ENCODE measurements at regions not wholly inside any gene's neighbourhood (a gene's known extent, or its start where the extent isn't known, plus 50 kb on each side); places are given as distances from the start of the nearest gene placed in this dataset.

DNA sequence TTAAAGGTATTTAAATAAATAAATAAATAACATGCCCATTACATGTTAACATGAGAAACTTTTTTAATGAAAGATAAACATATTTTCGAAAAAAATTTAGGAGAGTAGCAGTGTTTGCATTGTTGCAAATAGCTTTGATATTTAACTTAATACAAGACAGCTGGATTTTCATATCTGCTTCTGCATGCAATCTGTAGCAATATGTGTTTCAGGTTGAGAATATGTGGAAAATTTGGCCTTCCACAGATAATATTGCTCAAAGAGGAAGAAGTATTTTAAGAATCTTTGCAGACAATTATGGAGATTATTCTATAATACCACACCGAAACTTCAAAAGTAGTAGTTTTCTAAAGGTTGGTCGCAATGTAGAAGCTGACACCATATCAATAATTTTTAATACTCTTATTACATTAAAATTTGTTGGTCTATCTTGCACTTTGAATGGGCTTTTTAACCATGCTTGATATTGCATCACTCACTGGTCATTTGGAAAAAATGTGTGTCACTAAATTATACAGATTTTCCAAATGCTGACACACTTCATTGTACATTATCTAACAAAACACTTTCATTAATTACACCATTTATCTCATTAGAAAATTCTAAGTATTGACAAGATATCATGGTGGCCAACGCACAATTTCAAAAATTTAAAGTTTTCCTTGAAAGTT, 229.8 kb upstream of the HDAC9 start:
- no peak overlapping the region for H4K12ac ChIP-seq (ENCODE audit: low read depth, low read length)
- no peak overlapping the region for H4K91ac ChIP-seq (ENCODE audit: low read depth, low read length)
- H3K4me2 ChIP-seq (ENCODE audit: low read length) = no peak overlapping the region
- no peak overlapping the region for H2BK5ac ChIP-seq (ENCODE audit: low read depth, low read length, poor library complexity)
- H2AK5ac ChIP-seq (ENCODE audit: low read length) = no peak overlapping the region
- no peaks in the 10 kb centered on the region for H3K79me1 ChIP-seq (ENCODE audit: low read length)
- no peak overlapping the region for H3K9ac ChIP-seq (ENCODE audit: low read length)
- H3K14ac ChIP-seq (ENCODE audit: low read length) = no peak overlapping the region
- no peak overlapping the region for H2BK120ac ChIP-seq (ENCODE audit: insufficient read depth, low read length, poor library complexity)
- no peak overlapping the region for H4K8ac ChIP-seq (ENCODE audit: low read depth, low read length)
- no peaks in the 10 kb centered on the region for H3K4me1 ChIP-seq (ENCODE audit: control insufficient read depth in 1 of 2, insufficient read depth in 2 of 2, low read length in 2 of 2)
- H2AFZ ChIP-seq (ENCODE audit: insufficient read depth, low read length, poor library complexity) = no peak overlapping the region
- DNase-seq = peak in 1 of 2 donors; percentile 80
- H3K9me3 ChIP-seq (ENCODE audit: insufficient read depth, low read depth, low read length) = no peaks in the 10 kb centered on the region
- WGBS (ENCODE audit: extremely low coverage, insufficient coverage, insufficient read length) = no CpG with 5 or more reads among the region's 4 CpGs
- no peak overlapping the region for H3K23ac ChIP-seq (ENCODE audit: low read length)
- no peak overlapping the region for H3K18ac ChIP-seq (ENCODE audit: low read length)
- H3K4ac ChIP-seq (ENCODE audit: low read depth, low read length) = no peak overlapping the region
- H3K36me3 ChIP-seq (ENCODE audit: control insufficient read depth in 1 of 2, insufficient read depth in 2 of 2, low read length in 2 of 2) = no peaks in the 10 kb centered on the region
- no peaks in the 10 kb centered on the region for H3K79me2 ChIP-seq (ENCODE audit: control insufficient read depth, insufficient read depth, low read length, poor library complexity)
- H3K27me3 ChIP-seq (ENCODE audit: insufficient read depth, low read length) = no peaks in the 10 kb centered on the region
- H2BK12ac ChIP-seq (ENCODE audit: low read length) = no peak overlapping the region
- no peak overlapping the region for H3K27ac ChIP-seq (ENCODE audit: low read depth, low read length)
- H3K4me3 ChIP-seq (ENCODE audit: low read depth, low read length) = no peak overlapping the region

DNA sequence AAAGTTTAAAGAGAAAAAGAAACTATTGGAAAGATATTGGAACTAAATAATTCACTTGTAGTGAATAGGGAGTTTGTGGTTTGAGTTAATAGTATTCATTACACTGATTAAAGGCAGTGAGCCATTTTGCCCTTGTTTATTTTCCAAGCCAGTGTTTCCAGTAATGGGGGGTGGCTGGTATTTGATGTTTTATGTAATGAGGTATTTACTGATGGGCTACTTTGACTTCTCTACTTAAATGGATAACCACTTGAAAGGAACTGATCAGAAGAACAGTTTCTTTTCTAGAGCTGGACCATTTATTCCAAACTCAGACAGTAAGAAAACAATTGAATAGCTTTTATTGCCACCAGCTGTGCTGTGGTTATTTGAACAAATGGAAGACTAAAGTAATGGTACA, 227.0 kb upstream of the HDAC9 start:
- no peak overlapping the region for H3K23ac ChIP-seq (ENCODE audit: low read length)
- no peak overlapping the region for H3K9ac ChIP-seq (ENCODE audit: low read length)
- H2AK5ac ChIP-seq (ENCODE audit: low read length) = no peak overlapping the region
- H3K79me1 ChIP-seq (ENCODE audit: low read length) = no peaks in the 10 kb centered on the region
- no peak overlapping the region for H3K18ac ChIP-seq (ENCODE audit: low read length)
- no peaks in the 10 kb centered on the region for H3K36me3 ChIP-seq (ENCODE audit: control insufficient read depth in 1 of 2, insufficient read depth in 2 of 2, low read length in 2 of 2)
- no peaks in the 10 kb centered on the region for H3K27me3 ChIP-seq (ENCODE audit: insufficient read depth, low read length)
- no peaks in the 10 kb centered on the region for H3K79me2 ChIP-seq (ENCODE audit: control insufficient read depth, insufficient read depth, low read length, poor library complexity)
- H3K9me3 ChIP-seq (ENCODE audit: insufficient read depth, low read depth, low read length) = no peaks in the 10 kb centered on the region
- no peak overlapping the region for H3K27ac ChIP-seq (ENCODE audit: low read depth, low read length)
- DNase-seq = no peak
- no peak overlapping the region for H2AFZ ChIP-seq (ENCODE audit: insufficient read depth, low read length, poor library complexity)
- no peak overlapping the region for H3K14ac ChIP-seq (ENCODE audit: low read length)
- H2BK120ac ChIP-seq (ENCODE audit: insufficient read depth, low read length, poor library complexity) = no peak overlapping the region
- no peak overlapping the region for H4K12ac ChIP-seq (ENCODE audit: low read depth, low read length)
- no peak overlapping the region for H3K4me3 ChIP-seq (ENCODE audit: low read depth, low read length)
- H4K8ac ChIP-seq (ENCODE audit: low read depth, low read length) = no peak overlapping the region
- H3K4ac ChIP-seq (ENCODE audit: low read depth, low read length) = no peak overlapping the region
- no peak overlapping the region for H4K91ac ChIP-seq (ENCODE audit: low read depth, low read length)
- no peak overlapping the region for H2BK5ac ChIP-seq (ENCODE audit: low read depth, low read length, poor library complexity)
- H3K4me2 ChIP-seq (ENCODE audit: low read length) = no peak overlapping the region
- no peak overlapping the region for H2BK12ac ChIP-seq (ENCODE audit: low read length)
- H3K4me1 ChIP-seq (ENCODE audit: control insufficient read depth in 1 of 2, insufficient read depth in 2 of 2, low read length in 2 of 2) = no peaks in the 10 kb centered on the region

DNA sequence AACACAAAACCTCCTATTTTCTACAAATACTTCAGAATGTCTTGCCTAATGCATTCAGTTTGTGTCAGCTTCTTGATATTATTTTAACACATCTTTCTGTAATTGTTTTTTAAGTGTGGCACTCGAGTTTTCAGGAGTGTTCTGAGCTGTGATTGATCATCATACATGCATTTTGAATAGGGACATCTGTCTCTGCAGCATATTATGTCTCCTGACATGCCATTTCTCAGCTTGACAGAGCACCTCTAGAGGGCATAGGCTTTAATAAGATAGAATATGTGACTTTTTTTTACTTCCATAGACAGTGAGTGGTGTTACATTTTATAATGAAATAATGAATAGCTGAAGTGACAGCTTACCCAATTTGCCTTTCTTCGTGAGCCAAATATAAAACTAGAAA, 219.2 kb upstream of the HDAC9 start:
- H3K23ac ChIP-seq (ENCODE audit: low read length) = no peak overlapping the region
- no peak overlapping the region for H3K4ac ChIP-seq (ENCODE audit: low read depth, low read length)
- no peak overlapping the region for H2AK5ac ChIP-seq (ENCODE audit: low read length)
- no peak overlapping the region for H2BK5ac ChIP-seq (ENCODE audit: low read depth, low read length, poor library complexity)
- no CpG with 5 or more reads among the region's 2 CpGs for WGBS (ENCODE audit: extremely low coverage, insufficient coverage, insufficient read length)
- DNase-seq = no peak
- no peak overlapping the region for H3K18ac ChIP-seq (ENCODE audit: low read length)
- H4K12ac ChIP-seq (ENCODE audit: low read depth, low read length) = no peak overlapping the region
- no peak overlapping the region for H3K9ac ChIP-seq (ENCODE audit: low read length)
- no peak overlapping the region for H2BK12ac ChIP-seq (ENCODE audit: low read length)
- H3K4me2 ChIP-seq (ENCODE audit: low read length) = no peak overlapping the region
- H3K36me3 ChIP-seq (ENCODE audit: control insufficient read depth in 1 of 2, insufficient read depth in 2 of 2, low read length in 2 of 2) = no peaks in the 10 kb centered on the region
- H2BK120ac ChIP-seq (ENCODE audit: insufficient read depth, low read length, poor library complexity) = no peak overlapping the region
- H3K79me2 ChIP-seq (ENCODE audit: control insufficient read depth, insufficient read depth, low read length, poor library complexity) = no peaks in the 10 kb centered on the region
- no peak overlapping the region for H3K14ac ChIP-seq (ENCODE audit: low read length)
- H2AFZ ChIP-seq (ENCODE audit: insufficient read depth, low read length, poor library complexity) = no peak overlapping the region
- no peak overlapping the region for H4K91ac ChIP-seq (ENCODE audit: low read depth, low read length)
- no peak overlapping the region for H3K4me3 ChIP-seq (ENCODE audit: low read depth, low read length)
- no peaks in the 10 kb centered on the region for H3K4me1 ChIP-seq (ENCODE audit: control insufficient read depth in 1 of 2, insufficient read depth in 2 of 2, low read length in 2 of 2)
- H4K8ac ChIP-seq (ENCODE audit: low read depth, low read length) = no peak overlapping the region
- no peak overlapping the region for H3K27ac ChIP-seq (ENCODE audit: low read depth, low read length)
- no peaks in the 10 kb centered on the region for H3K79me1 ChIP-seq (ENCODE audit: low read length)
- H3K9me3 ChIP-seq (ENCODE audit: insufficient read depth, low read depth, low read length) = no peaks in the 10 kb centered on the region
- H3K27me3 ChIP-seq (ENCODE audit: insufficient read depth, low read length) = no peaks in the 10 kb centered on the region

DNA sequence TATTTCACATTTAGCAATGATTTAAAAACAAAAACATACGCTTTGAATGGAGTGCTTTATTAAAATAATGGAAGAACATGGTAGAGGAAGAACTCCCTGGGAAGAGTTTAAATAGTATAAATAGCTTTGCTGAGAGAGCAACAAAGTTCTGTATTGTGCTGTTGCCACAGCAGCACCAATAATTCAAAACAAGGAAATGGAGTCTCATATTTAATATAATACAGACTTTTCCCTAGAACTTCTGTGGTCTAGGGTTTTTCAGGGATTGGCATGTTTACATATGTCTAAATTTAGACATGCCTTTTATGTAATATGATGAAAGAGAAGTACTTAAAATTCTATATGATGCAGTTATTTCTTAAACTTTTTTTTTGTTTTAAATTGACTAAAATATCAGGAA, 217.2 kb upstream of the HDAC9 start:
- Histone ChIP-seq H4K91ac (ENCODE audit: low read depth, low read length) (no peak overlapping the region), H3K4me3 (ENCODE audit: low read depth, low read length) (no peak overlapping the region), H2AK5ac (ENCODE audit: low read length) (no peak overlapping the region), H2BK120ac (ENCODE audit: insufficient read depth, low read length, poor library complexity) (no peak overlapping the region), H3K79me1 (ENCODE audit: low read length) (no peaks in the 10 kb centered on the region), H2AFZ (ENCODE audit: insufficient read depth, low read length, poor library complexity) (no peak overlapping the region), H4K12ac (ENCODE audit: low read depth, low read length) (no peak overlapping the region), H3K14ac (ENCODE audit: low read length) (no peak overlapping the region), H3K9me3 (ENCODE audit: insufficient read depth, low read depth, low read length) (no peaks in the 10 kb centered on the region), H2BK12ac (ENCODE audit: low read length) (no peak overlapping the region), H3K18ac (ENCODE audit: low read length) (no peak overlapping the region), H3K4ac (ENCODE audit: low read depth, low read length) (no peak overlapping the region), H3K27ac (ENCODE audit: low read depth, low read length) (no peak overlapping the region), H3K79me2 (ENCODE audit: control insufficient read depth, insufficient read depth, low read length, poor library complexity) (no peaks in the 10 kb centered on the region), H3K36me3 (ENCODE audit: control insufficient read depth in 1 of 2, insufficient read depth in 2 of 2, low read length in 2 of 2) (no peaks in the 10 kb centered on the region), H3K4me2 (ENCODE audit: low read length) (no peak overlapping the region), H3K27me3 (ENCODE audit: insufficient read depth, low read length) (no peaks in the 10 kb centered on the region), H3K9ac (ENCODE audit: low read length) (no peak overlapping the region), H3K4me1 (ENCODE audit: control insufficient read depth in 1 of 2, insufficient read depth in 2 of 2, low read length in 2 of 2) (no peaks in the 10 kb centered on the region), H3K23ac (ENCODE audit: low read length) (no peak overlapping the region), H4K8ac (ENCODE audit: low read depth, low read length) (no peak overlapping the region), H2BK5ac (ENCODE audit: low read depth, low read length, poor library complexity) (no peak overlapping the region)
- DNase-seq = no peak
- WGBS (ENCODE audit: extremely low coverage, insufficient coverage, insufficient read length) = no CpG with 5 or more reads among the region's 1 CpG

Measured in trophoblast cell (in vitro differentiated cells and primary cell).